Effector memory CD4-positive, alpha-beta T cell (primary cell): ENCODE measurements at regions not wholly inside any gene's neighbourhood (a gene's known extent, or its start where the extent isn't known, plus 50 kb on each side); places are given as distances from the start of the nearest gene placed in this dataset.
"Not testable (repeated sequence)": the region's sequence is repeated elsewhere in the genome, so short reads cannot be mapped to it uniquely, and the experiment has no call there.

Experiments used
- DNase-seq, 3 donors: peaks; one replicate each; pipeline ENCODE4 v3.0.0-alpha.2; 2020
- H3K27ac ChIP-seq: 2 replicates; pipeline ENCODE4 v1.7.0; 2013; ENCODE audit warnings: mild to moderate bottlenecking, low read length, moderate library complexity; ENCODE audit not compliant: insufficient read depth, poor library complexity, severe bottlenecking
- H3K27me3 ChIP-seq: replicated peaks from 2 replicates; pipeline ENCODE4 v1.7.0; 2013; ENCODE audit warnings: mild to moderate bottlenecking, low read length; ENCODE audit not compliant: insufficient read depth, control insufficient read depth, poor library complexity, severe bottlenecking
- H3K36me3 ChIP-seq: 2 replicates; pipeline ENCODE4 v1.7.0; 2013; ENCODE audit warnings: mild to moderate bottlenecking, low read length, moderate library complexity; ENCODE audit not compliant: control insufficient read depth, insufficient read depth
- H3K4me1 ChIP-seq: 2 replicates; pipeline ENCODE4 v1.7.0; 2013; ENCODE audit warnings: low read length, mild to moderate bottlenecking; ENCODE audit not compliant: control insufficient read depth, insufficient read depth, poor library complexity, severe bottlenecking
- H3K4me3 ChIP-seq: 2 replicates; pipeline ENCODE4 v1.7.0; 2013; ENCODE audit warnings: low read length, low read depth, mild to moderate bottlenecking; ENCODE audit not compliant: insufficient read depth, poor library complexity, severe bottlenecking
- H3K9me3 ChIP-seq: 2 replicates; pipeline ENCODE4 v1.7.0; 2013; ENCODE audit warnings: mild to moderate bottlenecking, low read length, moderate library complexity; ENCODE audit not compliant: control insufficient read depth

DNA sequence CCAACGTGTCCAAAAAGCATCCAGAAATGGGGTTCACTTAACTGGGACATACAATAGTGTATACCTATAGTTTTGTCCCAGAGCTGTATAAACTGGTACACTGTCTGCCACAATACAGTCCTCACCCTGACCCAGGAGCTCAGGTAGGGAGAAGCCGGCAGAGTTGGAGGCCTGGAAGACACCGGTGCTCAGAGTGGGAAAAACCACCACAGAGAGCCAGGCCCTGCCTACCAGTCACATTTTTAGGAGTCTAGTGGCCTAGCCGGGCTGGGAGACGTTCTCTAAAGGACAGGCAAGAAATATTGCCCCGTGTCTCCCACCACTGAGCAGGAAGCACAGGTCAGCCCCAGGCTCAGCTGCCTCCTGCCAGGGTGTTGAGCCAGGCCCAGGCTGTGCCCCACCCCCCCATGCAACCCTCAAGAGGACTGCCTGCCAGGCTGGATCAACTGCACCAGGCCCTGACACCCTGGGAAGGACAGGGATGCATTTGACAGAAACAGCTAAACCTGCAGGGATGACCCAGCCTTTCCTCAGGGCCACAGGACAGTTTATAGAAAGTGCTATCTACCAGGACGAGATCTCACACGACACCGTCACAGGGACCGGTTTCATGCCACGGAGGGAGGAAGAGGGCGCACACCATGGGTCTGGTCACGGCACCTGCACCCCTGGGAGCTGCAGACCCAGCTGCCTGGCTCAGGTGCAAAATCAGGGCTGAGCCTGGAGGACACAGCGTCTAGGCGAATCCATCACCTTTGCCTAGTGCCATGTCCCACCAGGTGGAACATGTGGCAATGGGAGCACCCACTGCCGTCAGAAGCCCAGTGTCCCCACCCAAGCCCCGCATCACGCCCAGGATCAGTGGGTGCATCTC, 89.9 kb downstream of the TMEM18 start:
- Histone ChIP-seq H3K4me1 (peaks cover 13% of the 10 kb centered on the region), H3K4me3 (no peak overlapping the region), H3K9me3 (no peaks in the 10 kb centered on the region), H3K36me3 (no peaks in the 10 kb centered on the region), H3K27ac (no peak overlapping the region), H3K27me3 (no peaks in the 10 kb centered on the region)
- no peak for DNase-seq

GRCh38 chr2:586641-587076, 90.5 kb downstream of the TMEM18 start:
- H3K27me3 ChIP-seq, result no peaks in the 10 kb centered on the region
- H3K36me3 ChIP-seq, result no peaks in the 10 kb centered on the region
- H3K9me3 ChIP-seq, result no peaks in the 10 kb centered on the region
- no peak for DNase-seq
- no peak overlapping the region for H3K27ac ChIP-seq
- peaks cover 13% of the 10 kb centered on the region for H3K4me1 ChIP-seq
- no peak overlapping the region for H3K4me3 ChIP-seq

DNA sequence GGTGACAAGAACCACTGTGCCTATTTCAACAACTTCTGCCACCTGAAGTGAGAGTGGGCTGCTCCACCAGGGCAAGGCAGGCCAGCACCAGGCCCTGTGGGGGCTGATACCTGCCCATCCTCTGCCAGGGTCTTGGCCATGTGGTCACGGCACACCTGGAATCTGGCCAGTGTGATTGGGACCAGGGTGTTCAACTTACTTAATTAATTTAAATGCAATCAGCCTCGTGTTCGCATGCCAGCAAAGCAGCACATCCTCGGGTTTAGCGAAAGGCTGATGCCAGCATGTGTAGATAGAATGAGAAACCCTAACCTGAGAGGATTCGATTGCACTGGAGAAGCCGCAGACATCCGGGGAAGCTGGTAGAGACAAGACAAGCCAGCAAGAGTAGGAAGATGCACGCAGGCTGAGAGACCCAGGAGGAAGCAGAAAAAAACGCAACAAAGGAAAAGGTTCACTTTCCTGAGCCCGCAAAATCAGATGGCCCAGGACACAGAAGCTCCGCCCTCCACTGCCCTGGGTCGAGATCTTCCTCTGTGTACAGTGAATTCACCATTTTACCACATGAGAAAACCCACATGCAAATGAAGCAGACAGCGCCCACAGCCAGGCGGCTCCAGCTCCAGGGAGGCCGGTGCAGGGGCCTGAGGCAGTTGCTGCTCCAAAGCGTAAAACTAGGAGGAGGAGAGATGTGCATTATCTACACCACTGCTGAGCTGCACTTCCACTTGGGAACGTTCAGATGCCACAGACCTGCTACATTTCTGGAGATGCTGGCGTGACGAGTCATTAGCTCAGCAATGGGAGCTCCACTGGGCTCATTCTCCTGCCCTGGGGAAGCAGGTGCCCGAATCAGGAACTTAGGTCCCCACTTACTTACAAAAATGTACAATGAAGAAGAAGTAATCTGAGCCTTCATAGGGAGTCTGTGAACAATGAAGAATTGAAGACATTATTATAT, 92.1 kb downstream of the TMEM18 start:
- Histone ChIP-seq H3K4me1 (peaks cover 13% of the 10 kb centered on the region), H3K27ac (no peak overlapping the region), H3K36me3 (no peaks in the 10 kb centered on the region), H3K4me3 (peak overlapping the region; percentile 20), H3K9me3 (no peaks in the 10 kb centered on the region), H3K27me3 (no peaks in the 10 kb centered on the region)
- DNase-seq, result peak in 2 of 3 donors; percentile 3 to 11

GRCh38 chr2:583666-584065, 93.5 kb downstream of the TMEM18 start:
- no peaks in the 10 kb centered on the region for H3K9me3 ChIP-seq
- no peak overlapping the region for H3K4me3 ChIP-seq
- DNase-seq, result no peak
- no peaks in the 10 kb centered on the region for H3K27me3 ChIP-seq
- H3K36me3 ChIP-seq, result no peaks in the 10 kb centered on the region
- H3K27ac ChIP-seq, result no peak overlapping the region
- peaks cover 13% of the 10 kb centered on the region for H3K4me1 ChIP-seq

GRCh38 chr2:582792-583528, 94.2 kb downstream of the TMEM18 start:
- no peak overlapping the region for H3K27ac ChIP-seq
- no peaks in the 10 kb centered on the region for H3K9me3 ChIP-seq
- no peak for DNase-seq
- no peaks in the 10 kb centered on the region for H3K36me3 ChIP-seq
- no peak overlapping the region for H3K4me3 ChIP-seq
- H3K27me3 ChIP-seq, result no peaks in the 10 kb centered on the region
- H3K4me1 ChIP-seq, result peaks cover 13% of the 10 kb centered on the region

DNA sequence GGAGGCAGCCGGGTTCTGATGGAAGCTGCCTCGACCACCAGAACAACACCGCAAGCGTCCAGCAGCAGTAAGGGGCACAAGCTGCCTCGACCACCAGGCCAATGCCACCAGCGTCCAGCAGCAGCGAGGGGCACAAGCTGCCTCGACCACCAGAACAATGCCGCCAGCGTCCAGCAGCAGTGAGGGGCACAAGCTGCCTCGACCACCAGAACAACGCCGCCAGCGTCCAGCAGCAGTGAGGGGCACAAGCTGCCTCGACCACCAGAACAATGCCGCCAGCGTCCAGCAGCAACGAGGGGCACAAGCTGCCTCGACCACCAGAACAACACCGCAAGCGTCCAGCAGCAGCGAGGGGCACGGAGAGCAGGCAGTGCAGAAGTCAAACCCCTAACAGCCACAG, 94.9 kb downstream of the TMEM18 start:
- H3K27ac ChIP-seq, H3K27me3 ChIP-seq, H3K36me3 ChIP-seq, DNase-seq, H3K9me3 ChIP-seq, H3K4me3 ChIP-seq: not testable (repeated sequence)
- peaks cover 13% of the 10 kb centered on the region for H3K4me1 ChIP-seq

GRCh38 chr2:579961-580360, 97.2 kb downstream of the TMEM18 start:
- peaks cover 4% of the 10 kb centered on the region for H3K4me1 ChIP-seq
- H3K9me3 ChIP-seq, result peaks cover 6% of the 10 kb centered on the region
- H3K4me3 ChIP-seq, result no peak overlapping the region
- no peaks in the 10 kb centered on the region for H3K36me3 ChIP-seq
- DNase-seq, result no peak
- no peaks in the 10 kb centered on the region for H3K27me3 ChIP-seq
- H3K27ac ChIP-seq, result no peak overlapping the region

DNA sequence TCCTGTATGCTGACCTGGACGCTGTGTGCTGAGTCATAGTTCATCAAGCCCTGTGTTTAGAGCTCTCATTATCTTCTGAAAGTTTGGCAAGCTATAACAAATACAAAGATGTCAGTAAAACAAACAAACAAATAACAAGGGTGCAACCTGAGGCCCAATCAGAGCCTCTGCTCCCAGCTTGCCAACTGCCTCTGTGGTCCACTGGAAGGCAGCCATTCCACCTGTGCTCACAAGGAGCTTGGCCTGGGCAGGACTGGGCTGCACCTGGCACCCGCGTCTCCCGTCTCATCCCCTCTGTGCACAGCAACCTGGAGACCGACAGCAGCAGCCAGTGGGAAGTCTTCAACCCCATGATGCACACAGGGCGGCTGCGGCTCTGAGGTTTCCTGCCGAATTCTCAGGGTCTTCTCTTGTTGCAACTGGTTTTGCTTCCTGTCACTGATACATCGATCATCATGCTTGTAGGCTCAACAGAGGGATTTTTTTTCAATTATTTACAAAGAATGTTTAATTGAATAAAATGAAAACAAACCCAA, 97.8 kb downstream of the TMEM18 start:
- Histone ChIP-seq H3K27me3 (no peaks in the 10 kb centered on the region), H3K4me3 (no peak overlapping the region), H3K4me1 (no peaks in the 10 kb centered on the region), H3K27ac (no peak overlapping the region), H3K9me3 (peaks cover 6% of the 10 kb centered on the region), H3K36me3 (no peaks in the 10 kb centered on the region)
- DNase-seq, result no peak

GRCh38 chr2:576292-576691, 100.9 kb downstream of the TMEM18 start:
- H3K4me1 ChIP-seq, result no peaks in the 10 kb centered on the region
- peaks cover 6% of the 10 kb centered on the region for H3K9me3 ChIP-seq
- H3K27me3 ChIP-seq, result no peaks in the 10 kb centered on the region
- H3K36me3 ChIP-seq, result no peaks in the 10 kb centered on the region
- H3K4me3 ChIP-seq, result no peak overlapping the region
- no peak overlapping the region for H3K27ac ChIP-seq
- no peak for DNase-seq
